GM12878 (cell line): ENCODE measurements at regions not wholly inside any gene's neighbourhood (a gene's known extent, or its start where the extent isn't known, plus 50 kb on each side); places are given as distances from the start of the nearest gene placed in this dataset.

Experiments
- ATAC-seq: fragments of 200-7000 bp; cut with Tn5 transposase; 3 replicates; pipeline ENCODE4 v1.9.1; 2020; ENCODE audit warnings: mild to moderate bottlenecking, moderate library complexity
- BruUV-seq: library from RNA; stranded (reverse); fragments of 400-500 nt; replicated peaks from 2 replicates; lab custom pipeline; 2021; lab: Mats Ljungman, UMichigan
- CTCF ChIA-PET: fragments of 300-600 bp; sonication (Branson Sonifier 250); formaldehyde crosslinking; extraction: SDS; loops from one replicate; lab custom pipeline; 2021; ENCODE audit warnings: inconsistent platforms; lab: Yijun Ruan, JAX
- POLR2A ChIA-PET: fragments of 350-600 bp; formaldehyde crosslinking; extraction: SDS; loops from one replicate; lab custom pipeline; 2021; ENCODE audit warnings: inconsistent platforms; lab: Charles Lee
- RAD21 ChIA-PET: fragments of 300-600 bp; sonication (Branson Sonifier 250); formaldehyde crosslinking; loops from one replicate; lab custom pipeline; 2023; ENCODE audit warnings: antibody characterized with exemption; ENCODE audit not compliant: unreplicated experiment; lab: Charles Lee
- SMC1A ChIA-PET: fragments of 300-600 bp; sonication (Branson Sonifier 250); formaldehyde crosslinking; loops from one replicate; lab custom pipeline; 2023; ENCODE audit not compliant: unreplicated experiment, uncharacterized antibody; lab: Charles Lee
- DNase-seq: peaks from one replicate; pipeline ENCODE4 v3.0.0-alpha.2; 2011; ENCODE audit warnings: low read depth, low spot score
- FAIRE-seq: peaks from 3 replicates; lab custom pipeline; 2011; peaks lifted over from hg19 to GRCh38; lab: Jason Lieb, UNC
- H2AFZ ChIP-seq: 2 replicates; pipeline ENCODE4 v1.6.0; 2011; ENCODE audit warnings: low read depth, low read length, control low read depth; ENCODE audit not compliant: control insufficient read depth
- H3K27ac ChIP-seq: 2 replicates; pipeline ENCODE4 v1.5.1; 2011; ENCODE audit warnings: control low read depth; ENCODE audit not compliant: control insufficient read depth, insufficient read depth
- H3K27me3 ChIP-seq, 2 experiments: replicated peaks in 1 of 2; 2 replicates each; pipeline versions ENCODE4 v1.6.0 to v1.6.1; 2011; ENCODE audit warnings: low read length in 1 of 2; ENCODE audit not compliant: control insufficient read depth in 2 of 2, insufficient read depth in 2 of 2
- H3K36me3 ChIP-seq, 2 experiments: 2 replicates each; pipeline ENCODE4 v1.5.1; 2011; ENCODE audit warnings: low read length in 1 of 2; ENCODE audit not compliant: control insufficient read depth in 2 of 2, insufficient read depth in 2 of 2
- H3K4me1 ChIP-seq: 2 replicates; pipeline ENCODE4 v1.6.1; 2011; ENCODE audit warnings: mild to moderate bottlenecking, low read length, moderate library complexity, mixed read lengths; ENCODE audit not compliant: control insufficient read depth, insufficient read depth
- H3K4me2 ChIP-seq: 2 replicates; pipeline ENCODE4 v1.6.0; 2011; ENCODE audit warnings: control low read depth; ENCODE audit not compliant: control insufficient read depth, insufficient read depth
- H3K4me3 ChIP-seq: fragments of 200-600 bp; sonication (generic); 2 replicates; pipeline ENCODE4 v1.5.1; 2016
- H3K79me2 ChIP-seq: 2 replicates; pipeline ENCODE4 v1.6.0; 2011; ENCODE audit warnings: low read length; ENCODE audit not compliant: control insufficient read depth, insufficient read depth
- H3K9ac ChIP-seq: 2 replicates; pipeline ENCODE4 v1.8.0; 2011; ENCODE audit warnings: low read length, control low read depth, mixed read lengths; ENCODE audit not compliant: control insufficient read depth, insufficient read depth
- H3K9me3 ChIP-seq: replicated peaks from 3 replicates; pipeline ENCODE4 v1.5.1; 2011; ENCODE audit warnings: mild to moderate bottlenecking, low read length; ENCODE audit not compliant: control insufficient read depth, insufficient read depth
- H4K20me1 ChIP-seq: 2 replicates; pipeline ENCODE4 v1.6.0; 2011; ENCODE audit not compliant: control insufficient read depth, insufficient read depth
- CHD1 ChIP-seq: IDR thresholded peaks from 2 replicates; pipeline ENCODE4 v1.6.1; 2012; ENCODE audit warnings: low read depth, low read length, improper control_type of control experiment
- CHD4 ChIP-seq: fragments of 200-600 bp; sonication (generic); IDR thresholded peaks from 2 replicates; pipeline ENCODE4 v1.6.1; 2016; ENCODE audit warnings: mild to moderate bottlenecking
- IRF4 ChIP-seq: IDR thresholded peaks from 2 replicates; pipeline ENCODE4 v1.6.1; 2011; ENCODE audit warnings: low read depth, low read length
- KLF5 ChIP-seq: fragments of 450-650 bp; IDR thresholded peaks from 2 replicates; pipeline ENCODE4 v1.6.1; 2014; ENCODE audit warnings: mild to moderate bottlenecking; ENCODE audit not compliant: partially characterized antibody
- MTA3 ChIP-seq: IDR thresholded peaks from 2 replicates; pipeline ENCODE4 v1.6.1; 2012; ENCODE audit warnings: low read length, inconsistent platforms, borderline replicate concordance
- PAX5 ChIP-seq: IDR thresholded peaks from 2 replicates; pipeline ENCODE4 v1.6.1; 2011; ENCODE audit warnings: low read depth, low read length, borderline replicate concordance
- RAD51 ChIP-seq: fragments of 450-650 bp; IDR thresholded peaks from 2 replicates; pipeline ENCODE4 v1.6.1; 2016; ENCODE audit warnings: moderate library complexity, mild to moderate bottlenecking, inconsistent platforms
- RELA ChIP-seq: fragments of 450-650 bp; IDR thresholded peaks from 2 replicates; pipeline ENCODE4 v1.8.0; 2014; ENCODE audit warnings: borderline replicate concordance; ENCODE audit not compliant: partially characterized antibody
- SMC3 ChIP-seq: IDR thresholded peaks from 2 replicates; pipeline ENCODE4 v1.6.1; 2011; ENCODE audit warnings: low read length, improper control_type of control experiment, borderline replicate concordance
- WRNIP1 ChIP-seq: IDR thresholded peaks from 2 replicates; pipeline ENCODE4 v1.6.1; 2011; ENCODE audit warnings: low read depth, low read length, improper control_type of control experiment, borderline replicate concordance
- ZBTB11 ChIP-seq: fragments of 450-650 bp; formaldehyde crosslinking; IDR thresholded peaks from 2 replicates; pipeline ENCODE4 v1.5.0; 2022; ENCODE audit warnings: mild to moderate bottlenecking, missing genetic modification characterization
- ZSCAN29 ChIP-seq: fragments of 450-650 bp; IDR thresholded peaks from 2 replicates; pipeline ENCODE4 v1.6.1; 2017; ENCODE audit warnings: mild to moderate bottlenecking, moderate library complexity
- WGBS: methylation state at CpG from one replicate; pipeline ENCODE4 v1.1.6; 2016; ENCODE audit warnings: low lambda C conversion rate; ENCODE audit not compliant: insufficient replicate concordance, insufficient coverage; ENCODE audit errors: missing lambda C conversion rate; 5-methylcytosine and 5-hydroxymethylcytosine counted together
- in situ Hi-C: fragments of 300-500 bp; cut with MboI; formaldehyde crosslinking; loops from 9 replicates; pipeline ENCODE4 v1.14.3; 2018; ENCODE audit warnings: mixed read lengths
- intact Hi-C: fragments of 100-400 bp; cut with micrococcal nuclease; formaldehyde crosslinking; loops from one replicate; pipeline ENCODE4 v1.14.2; 2022; ENCODE audit not compliant: unreplicated experiment
- TF ChIP-seq, protein P1 (sequence below): fragments of 450-650 bp; IDR thresholded peaks from 2 replicates; pipeline ENCODE4 v1.6.1; 2017; ENCODE audit warnings: mild to moderate bottlenecking

DNA sequence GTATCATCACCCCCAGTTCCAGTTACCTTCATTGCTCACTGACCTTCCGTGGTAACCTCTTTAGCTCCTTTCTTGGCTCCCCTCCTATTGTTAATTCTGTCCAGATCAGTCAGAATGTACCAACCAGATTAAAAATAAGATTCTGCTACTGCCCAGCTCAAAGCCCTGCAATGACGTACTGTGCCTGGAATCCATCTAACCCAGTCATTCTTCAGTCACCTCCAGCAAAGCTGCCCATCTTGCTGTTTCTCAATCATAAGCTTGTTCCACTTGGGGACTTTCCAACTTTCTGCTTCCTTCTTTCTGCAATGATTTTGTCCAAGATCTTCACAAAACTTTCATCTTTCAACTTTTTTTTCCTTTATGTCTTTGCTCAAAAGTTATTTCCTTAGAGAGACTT is 512.0 kb upstream of the ZNF385D start:
- in situ Hi-C loops = no loop called here
- TF ChIP-seq KLF5 = no peak
- TF ChIP-seq RELA = no peak
- no peak for TF ChIP-seq CHD1
- TF ChIP-seq ZSCAN29 = no peak
- TF ChIP-seq, protein P1, sequence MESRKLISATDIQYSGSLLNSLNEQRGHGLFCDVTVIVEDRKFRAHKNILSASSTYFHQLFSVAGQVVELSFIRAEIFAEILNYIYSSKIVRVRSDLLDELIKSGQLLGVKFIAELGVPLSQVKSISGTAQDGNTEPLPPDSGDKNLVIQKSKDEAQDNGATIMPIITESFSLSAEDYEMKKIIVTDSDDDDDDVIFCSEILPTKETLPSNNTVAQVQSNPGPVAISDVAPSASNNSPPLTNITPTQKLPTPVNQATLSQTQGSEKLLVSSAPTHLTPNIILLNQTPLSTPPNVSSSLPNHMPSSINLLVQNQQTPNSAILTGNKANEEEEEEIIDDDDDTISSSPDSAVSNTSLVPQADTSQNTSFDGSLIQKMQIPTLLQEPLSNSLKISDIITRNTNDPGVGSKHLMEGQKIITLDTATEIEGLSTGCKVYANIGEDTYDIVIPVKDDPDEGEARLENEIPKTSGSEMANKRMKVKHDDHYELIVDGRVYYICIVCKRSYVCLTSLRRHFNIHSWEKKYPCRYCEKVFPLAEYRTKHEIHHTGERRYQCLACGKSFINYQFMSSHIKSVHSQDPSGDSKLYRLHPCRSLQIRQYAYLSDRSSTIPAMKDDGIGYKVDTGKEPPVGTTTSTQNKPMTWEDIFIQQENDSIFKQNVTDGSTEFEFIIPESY = no peak
- TF ChIP-seq, all 136 proteins: peak for 0
- H3K4me3 ChIP-seq = no peak overlapping the region
- no peak overlapping the region for H2AFZ ChIP-seq
- H3K79me2 ChIP-seq = no peaks in the 10 kb centered on the region
- no peak overlapping the region for H3K27ac ChIP-seq
- H3K9me3 ChIP-seq = no peaks in the 10 kb centered on the region
- DNase-seq (no peak), FAIRE-seq (no peak), ATAC-seq (no peak)
- no peaks in the 10 kb centered on the region for H3K36me3 ChIP-seq
- WGBS = 44% methylated on average over 2 of the region's 2 CpGs
- H4K20me1 ChIP-seq = no peaks in the 10 kb centered on the region
- ChIA-PET CTCF (no interaction called here), POLR2A (no interaction called here), RAD21 (no interaction called here), SMC1A (no interaction called here)
- intact Hi-C loops = no loop called here
- H3K27me3 ChIP-seq = no peaks in the 10 kb centered on the region
- no peaks in the 10 kb centered on the region for H3K4me1 ChIP-seq
- BruUV-seq = no TSS peak
- no peak overlapping the region for H3K4me2 ChIP-seq
- H3K9ac ChIP-seq = no peak overlapping the region

DNA sequence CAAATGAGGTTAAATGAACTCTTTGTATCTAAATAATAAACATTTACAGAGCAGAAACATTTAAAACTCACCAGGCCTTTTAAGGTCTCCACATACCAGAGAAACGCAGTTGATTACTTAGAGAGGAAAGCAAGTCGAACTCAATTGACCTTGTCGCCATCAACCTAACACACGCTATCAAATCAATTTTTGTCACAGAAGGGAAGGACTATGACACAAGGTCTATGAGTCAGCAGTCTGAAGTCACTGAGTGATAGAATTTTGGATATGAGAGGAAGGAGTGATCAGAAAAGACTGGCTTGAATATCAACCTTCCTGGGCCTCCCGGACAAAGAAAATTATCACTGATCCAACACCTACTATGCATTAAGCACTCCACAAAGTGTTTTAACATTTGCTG is 514.4 kb upstream of the ZNF385D start:
- DNase-seq (no peak), ATAC-seq (no peak), FAIRE-seq (no peak)
- ChIA-PET POLR2A (no interaction called here), SMC1A (no interaction called here), CTCF (no interaction called here), RAD21 (no interaction called here)
- Histone ChIP-seq H3K4me3 (no peak overlapping the region), H3K27me3 (no peaks in the 10 kb centered on the region), H3K4me2 (no peak overlapping the region), H2AFZ (no peak overlapping the region), H3K36me3 (no peaks in the 10 kb centered on the region), H3K79me2 (no peaks in the 10 kb centered on the region), H3K4me1 (no peaks in the 10 kb centered on the region), H4K20me1 (no peaks in the 10 kb centered on the region), H3K9ac (no peak overlapping the region), H3K27ac (no peak overlapping the region), H3K9me3 (no peaks in the 10 kb centered on the region)
- no TSS peak for BruUV-seq
- intact Hi-C loops (no loop called here), in situ Hi-C loops (no loop called here)
- WGBS = 61% methylated on average over 5 of the region's 5 CpGs
- TF ChIP-seq PAX5 (no peak), IRF4 (no peak), SMC3 (no peak), WRNIP1 (no peak), CHD4 (no peak), ZBTB11 (no peak), MTA3 (no peak), RAD51 (no peak)
